CD4-positive, alpha-beta memory T cell (primary cell): ENCODE measurements at regions not wholly inside any gene's neighbourhood (a gene's known extent, or its start where the extent isn't known, plus 50 kb on each side); places are given as distances from the start of the nearest gene placed in this dataset.

Experiments used
- CTCF ChIA-PET: fragments of 350-600 bp; sonication (Branson Sonifier 250); formaldehyde crosslinking; loops from one replicate; lab custom pipeline; 2021; ENCODE audit warnings: inconsistent platforms; ENCODE audit not compliant: partially characterized antibody; lab: Charles Lee
- POLR2A ChIA-PET: fragments of 350-600 bp; sonication (Branson Sonifier 250); formaldehyde crosslinking; loops from one replicate; lab custom pipeline; 2021; ENCODE audit not compliant: partially characterized antibody; lab: Charles Lee
- DNase-seq, 5 donors: peaks; one replicate each; pipeline versions ENCODE4 v3.0.0 to v3.0.0-alpha.2; 2020 to 2022; ENCODE audit warnings: mixed read lengths in 1 of 5
- H3K27ac ChIP-seq: one replicate; pipeline ENCODE4 v1.7.0; 2013; ENCODE audit warnings: low read depth, low read length
- H3K27me3 ChIP-seq: 2 replicates; pipeline ENCODE4 v1.7.0; 2013; ENCODE audit warnings: mild to moderate bottlenecking, low read length, moderate library complexity; ENCODE audit not compliant: insufficient read depth
- H3K36me3 ChIP-seq: 2 replicates; pipeline ENCODE4 v1.7.0; 2013; ENCODE audit warnings: mild to moderate bottlenecking, low read length, moderate library complexity; ENCODE audit not compliant: insufficient read depth
- H3K4me1 ChIP-seq: 2 replicates; pipeline ENCODE4 v1.7.0; 2013; ENCODE audit warnings: mild to moderate bottlenecking, low read length, moderate library complexity; ENCODE audit not compliant: insufficient read depth
- H3K4me3 ChIP-seq, 2 donors: one replicate each; pipeline ENCODE4 v1.7.0; 2013; ENCODE audit warnings: low read length in 2 of 2, mild to moderate bottlenecking in 1 of 2
- H3K9me3 ChIP-seq, 2 donors: one replicate each; pipeline ENCODE4 v1.7.0; 2013; ENCODE audit warnings: low read length in 2 of 2, control low read depth in 1 of 2; ENCODE audit not compliant: control insufficient read depth in 1 of 2
- H3K27ac Mint-ChIP-seq, 7 donors: one replicate each; pipeline ENCODE4 v1.8.0; 2020 to 2021; ENCODE audit warnings: mixed read lengths in 7 of 7, mild to moderate bottlenecking in 6 of 7, inconsistent platforms in 3 of 7, moderate library complexity in 3 of 7
- H3K27me3 Mint-ChIP-seq, 2 donors: one replicate each; pipeline ENCODE4 v1.8.0; 2020 to 2021; ENCODE audit warnings: mixed read lengths in 2 of 2
- H3K36me3 Mint-ChIP-seq, 2 donors: one replicate each; pipeline ENCODE4 v1.8.0; 2020 to 2021; ENCODE audit warnings: mixed read lengths in 2 of 2, inconsistent platforms in 1 of 2, mild to moderate bottlenecking in 1 of 2
- H3K4me1 Mint-ChIP-seq, 4 donors: one replicate each; pipeline ENCODE4 v1.8.0; 2020 to 2021; ENCODE audit warnings: mixed read lengths in 4 of 4, mild to moderate bottlenecking in 1 of 4
- H3K4me3 Mint-ChIP-seq, 8 donors: one replicate each; pipeline ENCODE4 v1.8.0; 2020 to 2021; ENCODE audit warnings: mixed read lengths in 8 of 8, mild to moderate bottlenecking in 7 of 8, moderate library complexity in 6 of 8, inconsistent platforms in 3 of 8
- H3K9me3 Mint-ChIP-seq, 8 donors: one replicate each; pipeline ENCODE4 v1.8.0; 2020 to 2021; ENCODE audit warnings: mixed read lengths in 8 of 8, mild to moderate bottlenecking in 5 of 8, inconsistent platforms in 3 of 8, moderate library complexity in 1 of 8
- intact Hi-C: fragments of 100-400 bp; cut with micrococcal nuclease; formaldehyde crosslinking; loops from one replicate; pipeline ENCODE4 v1.15.1; 2023

- Histone ChIP-seq H3K9me3 (no peaks in the 10 kb centered on the region), H3K4me3 (no peak overlapping the region), H3K27ac (no peak overlapping the region), H3K27me3 (no peaks in the 10 kb centered on the region), H3K4me1 (no peaks in the 10 kb centered on the region), H3K36me3 (no peaks in the 10 kb centered on the region)
- no peak overlapping the region for H3K27ac Mint-ChIP-seq
- no peaks in the 10 kb centered on the region for H3K4me1 Mint-ChIP-seq
- intact Hi-C loops = no loop called here
- H3K9me3 Mint-ChIP-seq = peaks cover 0 to 10% (median 8%) of the 10 kb centered on the region in 8 donors
- POLR2A ChIA-PET = no interaction called here
- H3K4me3 Mint-ChIP-seq = no peak overlapping the region
- CTCF ChIA-PET = no interaction called here
- H3K27me3 Mint-ChIP-seq = no peaks in the 10 kb centered on the region
- no peaks in the 10 kb centered on the region for H3K36me3 Mint-ChIP-seq
- no peak for DNase-seq
Observed at GRCh38 chr2:103235283-103235682, 473.5 kb downstream of the TMEM182 start.

- no peaks in the 10 kb centered on the region for H3K9me3 ChIP-seq
- H3K4me3 ChIP-seq = no peak overlapping the region
- H3K4me1 ChIP-seq = no peaks in the 10 kb centered on the region
- Mint-ChIP-seq H3K4me3 (no peak overlapping the region), H3K4me1 (no peaks in the 10 kb centered on the region), H3K27me3 (no peaks in the 10 kb centered on the region), H3K27ac (no peak overlapping the region), H3K9me3 (peaks cover 0 to 15% (median 4%) of the 10 kb centered on the region in 8 donors), H3K36me3 (no peaks in the 10 kb centered on the region)
- no peak overlapping the region for H3K27ac ChIP-seq
- H3K27me3 ChIP-seq = no peaks in the 10 kb centered on the region
- H3K36me3 ChIP-seq = no peaks in the 10 kb centered on the region
- no peak for DNase-seq
- intact Hi-C loops = no loop called here
- POLR2A ChIA-PET = no interaction called here
- CTCF ChIA-PET = no interaction called here
Observed at GRCh38 chr2:103249462-103249861, 487.6 kb downstream of the TMEM182 start.

- Histone ChIP-seq H3K4me1 (no peaks in the 10 kb centered on the region), H3K36me3 (no peaks in the 10 kb centered on the region), H3K27ac (no peak overlapping the region), H3K4me3 (no peak overlapping the region), H3K9me3 (no peaks in the 10 kb centered on the region), H3K27me3 (no peaks in the 10 kb centered on the region)
- Mint-ChIP-seq H3K4me3 (no peak overlapping the region), H3K36me3 (no peaks in the 10 kb centered on the region), H3K27ac (no peak overlapping the region), H3K27me3 (no peaks in the 10 kb centered on the region), H3K9me3 (peaks cover 0 to 21% (median 4%) of the 10 kb centered on the region in 8 donors), H3K4me1 (no peaks in the 10 kb centered on the region)
- ChIA-PET CTCF (no interaction called here), POLR2A (no interaction called here)
- intact Hi-C loops = no loop called here
- DNase-seq = no peak
Observed at GRCh38 chr2:103252781-103253180, 490.9 kb downstream of the TMEM182 start.

- DNase-seq = no peak
- intact Hi-C loops = no loop called here
- Histone ChIP-seq H3K4me3 (no peak overlapping the region), H3K9me3 (no peaks in the 10 kb centered on the region), H3K36me3 (no peaks in the 10 kb centered on the region), H3K4me1 (no peaks in the 10 kb centered on the region), H3K27me3 (no peaks in the 10 kb centered on the region), H3K27ac (no peak overlapping the region)
- ChIA-PET CTCF (no interaction called here), POLR2A (no interaction called here)
- H3K9me3 Mint-ChIP-seq = peaks cover 0 to 21% (median 4%) of the 10 kb centered on the region in 8 donors
- no peaks in the 10 kb centered on the region for H3K4me1 Mint-ChIP-seq
- H3K27me3 Mint-ChIP-seq = no peaks in the 10 kb centered on the region
- H3K4me3 Mint-ChIP-seq = no peak overlapping the region
- no peak overlapping the region for H3K27ac Mint-ChIP-seq
- H3K36me3 Mint-ChIP-seq = no peaks in the 10 kb centered on the region
Observed at GRCh38 chr2:103254611-103255010, 492.8 kb downstream of the TMEM182 start.

- no peaks in the 10 kb centered on the region for H3K36me3 Mint-ChIP-seq
- intact Hi-C loops = no loop called here
- POLR2A ChIA-PET = no interaction called here
Observed at GRCh38 chr2:103264058-103264768, 502.4 kb downstream of the TMEM182 start.

GRCh38 chr2:103265521-103265920, 503.7 kb downstream of the TMEM182 start:
- Mint-ChIP-seq H3K36me3 (no peaks in the 10 kb centered on the region), H3K27me3 (no peaks in the 10 kb centered on the region), H3K27ac (no peak overlapping the region), H3K9me3 (peaks cover under 1 to 37% (median 12%) of the 10 kb centered on the region in 8 donors), H3K4me1 (no peaks in the 10 kb centered on the region), H3K4me3 (no peak overlapping the region)
- Histone ChIP-seq H3K4me1 (no peaks in the 10 kb centered on the region), H3K27ac (no peak overlapping the region), H3K9me3 (no peaks in the 10 kb centered on the region), H3K27me3 (no peaks in the 10 kb centered on the region), H3K4me3 (no peak overlapping the region), H3K36me3 (no peaks in the 10 kb centered on the region)
- CTCF ChIA-PET = no interaction called here
- POLR2A ChIA-PET = no interaction called here
- intact Hi-C loops = no loop called here
- no peak for DNase-seq

More at GRCh38 chr2:103264058-103264768, 502.4 kb downstream of the TMEM182 start:
- Mint-ChIP-seq H3K4me1 (no peaks in the 10 kb centered on the region), H3K9me3 (peaks cover 0 to 32% (median 11%) of the 10 kb centered on the region in 8 donors), H3K27ac (no peak overlapping the region), H3K27me3 (no peaks in the 10 kb centered on the region), H3K4me3 (no peak overlapping the region)
- H3K9me3 ChIP-seq = no peaks in the 10 kb centered on the region
- DNase-seq = no peak
- CTCF ChIA-PET = interaction anchor here (0.6 kb wide), 1 partner anchor 19 kb away, joined by 3 read pairs; no protein-coding TSS in a partner anchor
- H3K27ac ChIP-seq = no peak overlapping the region
- H3K36me3 ChIP-seq = no peaks in the 10 kb centered on the region
- H3K4me1 ChIP-seq = no peaks in the 10 kb centered on the region
- H3K27me3 ChIP-seq = no peaks in the 10 kb centered on the region
- H3K4me3 ChIP-seq = no peak overlapping the region

GRCh38 chr2:103268841-103269498, 507.1 kb downstream of the TMEM182 start:
- POLR2A ChIA-PET = no interaction called here

More at GRCh38 chr2:103268841-103269498, 507.1 kb downstream of the TMEM182 start:
- H3K27me3 Mint-ChIP-seq = no peaks in the 10 kb centered on the region
- intact Hi-C loops = no loop called here
- Histone ChIP-seq H3K27me3 (no peaks in the 10 kb centered on the region), H3K36me3 (no peaks in the 10 kb centered on the region), H3K27ac (no peak overlapping the region), H3K4me3 (no peak overlapping the region), H3K4me1 (no peaks in the 10 kb centered on the region), H3K9me3 (no peaks in the 10 kb centered on the region)
- H3K27ac Mint-ChIP-seq = no peak overlapping the region
- peaks cover 5 to 41% (median 13%) of the 10 kb centered on the region in 8 donors for H3K9me3 Mint-ChIP-seq
- no peaks in the 10 kb centered on the region for H3K4me1 Mint-ChIP-seq
- H3K36me3 Mint-ChIP-seq = no peaks in the 10 kb centered on the region
- no peak overlapping the region for H3K4me3 Mint-ChIP-seq
- no peak for DNase-seq
- CTCF ChIA-PET = no interaction called here
